IMR-90 (cell line): ENCODE measurements at regions not wholly inside any gene's neighbourhood (a gene's known extent, or its start where the extent isn't known, plus 50 kb on each side); places are given as distances from the start of the nearest gene placed in this dataset.

ENCODE experiments used
- ATAC-seq: fragments of 200-7000 bp; cut with Tn5 transposase; 2 replicates; pipeline ENCODE4 v1.9.1; 2020; ENCODE audit warnings: low read depth, mild to moderate bottlenecking, moderate library complexity
- BruUV-seq: library from RNA; stranded (reverse); fragments of 400-500 nt; replicated peaks from 2 replicates; lab custom pipeline; 2021; lab: Mats Ljungman, UMichigan
- CTCF ChIA-PET: fragments of 300-600 bp; formaldehyde crosslinking; extraction: SDS; loops from one replicate; lab custom pipeline; 2021; ENCODE audit warnings: antibody characterized with exemption; lab: Yijun Ruan, JAX
- POLR2A ChIA-PET: fragments of 300-600 bp; sonication (Branson Sonifier 250); formaldehyde crosslinking; loops from one replicate; lab custom pipeline; 2022; ENCODE audit warnings: antibody characterized with exemption; ENCODE audit not compliant: unreplicated experiment; lab: Charles Lee
- DNase-seq: peaks from one replicate; pipeline ENCODE4 v3.0.0; 2013
- H2AFZ ChIP-seq: replicated peaks from 2 replicates; pipeline ENCODE3; 2013; ENCODE audit warnings: low read length, mild to moderate bottlenecking; ENCODE audit not compliant: poor library complexity
- H2AK5ac ChIP-seq: 2 replicates; pipeline ENCODE4 v1.6.1; 2013; ENCODE audit warnings: low read depth, low read length, inconsistent platforms
- H2AK9ac ChIP-seq: replicated peaks from 2 replicates; pipeline ENCODE3; 2013; ENCODE audit warnings: mild to moderate bottlenecking, low read depth, low read length, moderate library complexity; ENCODE audit not compliant: poor library complexity
- H2BK120ac ChIP-seq: 2 replicates; pipeline ENCODE4 v1.6.1; 2013; ENCODE audit warnings: low read depth, low read length, inconsistent platforms
- H2BK15ac ChIP-seq: 3 replicates; pipeline ENCODE4 v1.6.1; 2013; ENCODE audit warnings: low read depth, low read length, inconsistent platforms
- H2BK20ac ChIP-seq: 2 replicates; pipeline ENCODE4 v1.6.1; 2013; ENCODE audit warnings: low read depth, mild to moderate bottlenecking, inconsistent platforms, low read length, moderate library complexity
- H2BK5ac ChIP-seq: 2 replicates; pipeline ENCODE4 v1.6.1; 2013; ENCODE audit warnings: mild to moderate bottlenecking, low read depth, low read length, inconsistent platforms; ENCODE audit not compliant: poor library complexity, severe bottlenecking
- H3K14ac ChIP-seq: replicated peaks from 2 replicates; pipeline ENCODE4 v1.6.1; 2013; ENCODE audit warnings: low read depth, low read length, inconsistent platforms
- H3K18ac ChIP-seq: 2 replicates; pipeline ENCODE4 v1.6.1; 2013; ENCODE audit warnings: low read depth, low read length, control low read depth
- H3K23ac ChIP-seq: 2 replicates; pipeline ENCODE4 v1.6.1; 2013; ENCODE audit warnings: low read depth, low read length, inconsistent platforms
- H3K27ac ChIP-seq: 2 replicates; pipeline ENCODE4 v1.5.1; 2013; ENCODE audit warnings: mild to moderate bottlenecking, control low read depth, low read length; ENCODE audit not compliant: insufficient read depth
- H3K27me3 ChIP-seq: 2 replicates; pipeline ENCODE4 v1.6.1; 2013; ENCODE audit warnings: low read length; ENCODE audit not compliant: control insufficient read depth, insufficient read depth
- H3K36me3 ChIP-seq: 2 replicates; pipeline ENCODE4 v1.6.1; 2013; ENCODE audit warnings: low read length, mixed read lengths; ENCODE audit not compliant: control insufficient read depth, insufficient read depth
- H3K4ac ChIP-seq: 2 replicates; pipeline ENCODE4 v1.6.1; 2013; ENCODE audit warnings: low read depth, low read length, inconsistent platforms
- H3K4me1 ChIP-seq: 2 replicates; pipeline ENCODE4 v1.6.1; 2013; ENCODE audit warnings: low read length, mixed read lengths; ENCODE audit not compliant: control insufficient read depth, insufficient read depth
- H3K4me2 ChIP-seq: 2 replicates; pipeline ENCODE4 v1.6.1; 2013; ENCODE audit warnings: low read depth, mild to moderate bottlenecking, control low read depth, low read length, moderate library complexity
- H3K4me3 ChIP-seq: 2 replicates; pipeline ENCODE4 v1.5.1; 2013; ENCODE audit warnings: low read depth, mild to moderate bottlenecking, control low read depth, low read length, moderate library complexity; ENCODE audit not compliant: insufficient read depth
- H3K56ac ChIP-seq: 2 replicates; pipeline ENCODE4 v1.6.1; 2013; ENCODE audit warnings: low read length, inconsistent platforms; ENCODE audit not compliant: insufficient read depth; ENCODE audit errors: extremely low read depth
- H3K79me1 ChIP-seq, 2 experiments: 2 replicates each; pipeline ENCODE4 v1.6.1; 2013; ENCODE audit warnings: low read length in 2 of 2, inconsistent platforms in 1 of 2, low read depth in 1 of 2
- H3K9ac ChIP-seq: 2 replicates; pipeline ENCODE4 v1.6.1; 2013; ENCODE audit warnings: low read depth, low read length, control low read depth
- H3K9me1 ChIP-seq: 2 replicates; pipeline ENCODE4 v1.6.1; 2013; ENCODE audit warnings: low read length, inconsistent platforms; ENCODE audit not compliant: insufficient read depth
- H3K9me3 ChIP-seq: 2 replicates; pipeline ENCODE4 v1.6.1; 2013; ENCODE audit warnings: low read length; ENCODE audit not compliant: control insufficient read depth, insufficient read depth
- H4K20me1 ChIP-seq: 2 replicates; pipeline ENCODE4 v1.6.1; 2013; ENCODE audit warnings: low read length, inconsistent platforms; ENCODE audit not compliant: insufficient read depth
- H4K5ac ChIP-seq: 2 replicates; pipeline ENCODE4 v1.6.1; 2013; ENCODE audit warnings: mild to moderate bottlenecking, low read depth, low read length, control low read depth
- H4K8ac ChIP-seq, 2 experiments: 2 replicates each; pipeline ENCODE4 v1.6.1; 2013; ENCODE audit warnings: low read depth in 2 of 2, low read length in 2 of 2, control low read depth in 1 of 2, inconsistent platforms in 1 of 2
- H4K91ac ChIP-seq: 2 replicates; pipeline ENCODE4 v1.6.1; 2013; ENCODE audit warnings: low read depth, low read length, inconsistent platforms; ENCODE audit not compliant: insufficient read depth
- BHLHE40 ChIP-seq: fragments of 150-350 bp; IDR thresholded peaks from 2 replicates; pipeline ENCODE4 v1.6.1; 2016; ENCODE audit warnings: mild to moderate bottlenecking, low read depth, low read length
- CTCF ChIP-seq: conservative IDR thresholded peaks from 2 replicates; pipeline ENCODE4 v1.5.1; 2012; ENCODE audit warnings: mild to moderate bottlenecking, low read depth, low read length, improper control_type of control experiment
- ELK1 ChIP-seq: fragments of 150-350 bp; IDR thresholded peaks from 2 replicates; pipeline ENCODE4 v1.6.1; 2016; ENCODE audit warnings: low read depth, mild to moderate bottlenecking, low read length, moderate library complexity, borderline replicate concordance
- FOS ChIP-seq: fragments of 150-350 bp; IDR thresholded peaks from 2 replicates; pipeline ENCODE4 v1.6.1; 2016; ENCODE audit warnings: low read depth, low read length
- MAFK ChIP-seq: IDR thresholded peaks from 2 replicates; pipeline ENCODE4 v1.6.1; 2012; ENCODE audit warnings: low read depth, low read length, improper control_type of control experiment
- MAZ ChIP-seq: IDR thresholded peaks from 2 replicates; pipeline ENCODE4 v1.6.1; 2012; ENCODE audit warnings: low read depth, mild to moderate bottlenecking, low read length, improper control_type of control experiment, moderate library complexity, borderline replicate concordance
- MXI1 ChIP-seq: IDR thresholded peaks from 2 replicates; pipeline ENCODE4 v1.6.1; 2012; ENCODE audit warnings: low read depth, mild to moderate bottlenecking, low read length, moderate library complexity, borderline replicate concordance
- NFE2L2 ChIP-seq: fragments of 150-350 bp; IDR thresholded peaks from 2 replicates; pipeline ENCODE4 v1.6.1; 2016; ENCODE audit warnings: low read depth, mild to moderate bottlenecking, low read length
- POLR2A ChIP-seq: IDR thresholded peaks from 2 replicates; pipeline ENCODE4 v1.6.1; 2012; ENCODE audit warnings: mild to moderate bottlenecking, low read depth, low read length
- RAD21 ChIP-seq: IDR thresholded peaks from 2 replicates; pipeline ENCODE4 v1.6.1; 2012; ENCODE audit warnings: low read length, improper control_type of control experiment
- RFX5 ChIP-seq: IDR thresholded peaks from 2 replicates; pipeline ENCODE4 v1.8.0; 2012; ENCODE audit warnings: low read depth, mild to moderate bottlenecking, low read length, moderate library complexity
- SMC3 ChIP-seq: fragments of 150-350 bp; IDR thresholded peaks from 2 replicates; pipeline ENCODE4 v1.6.1; 2016; ENCODE audit warnings: low read depth, mild to moderate bottlenecking, antibody characterized with exemption, low read length, moderate library complexity
- USF2 ChIP-seq: fragments of 150-350 bp; IDR thresholded peaks from 2 replicates; pipeline ENCODE4 v1.6.1; 2017; ENCODE audit warnings: mild to moderate bottlenecking, antibody characterized with exemption, low read length, low read depth
- WGBS, 2 experiments: methylation state at CpG; one replicate each; pipeline versions ENCODE4 v1.1.5 to v1.1.7; 2013; ENCODE audit warnings: missing lambda C conversion rate in 2 of 2; ENCODE audit not compliant: insufficient read length in 1 of 2; ENCODE audit errors: extremely low coverage in 2 of 2; 5-methylcytosine and 5-hydroxymethylcytosine counted together
- dilution Hi-C: fragments of 300-500 bp; cut with HindIII; formaldehyde crosslinking; loops from one replicate; pipeline ENCODE4 v1.14.3; 2018; ENCODE audit warnings: low sequenced_read_pairs; ENCODE audit not compliant: unreplicated experiment
- in situ Hi-C: fragments of 300-500 bp; cut with MboI; formaldehyde crosslinking; loops from 3 replicates; pipeline ENCODE4 v1.14.3; 2019; ENCODE audit warnings: low sequenced_read_pairs, inconsistent platforms, mixed read lengths
- intact Hi-C: fragments of 100-400 bp; cut with micrococcal nuclease; formaldehyde crosslinking; loops from 2 replicates; pipeline ENCODE4 v1.10.0; 2022

- no peak overlapping the region for H3K27ac ChIP-seq
- intact Hi-C loops (no loop called here), in situ Hi-C loops (no loop called here), dilution Hi-C loops (no loop called here)
- TF ChIP-seq RAD21 = no peak
- no peak for TF ChIP-seq MAZ
- no peak for TF ChIP-seq CTCF
- no peak for TF ChIP-seq RFX5
- no peak for TF ChIP-seq SMC3
- TF ChIP-seq POLR2A = no peak
- TF ChIP-seq MAFK = no peak
- TF ChIP-seq ELK1 = no peak
- no peak for TF ChIP-seq FOS
- no peak for TF ChIP-seq MXI1
- no peak for TF ChIP-seq NFE2L2
- TF ChIP-seq BHLHE40 = no peak
- TF ChIP-seq USF2 = no peak
- no peak overlapping the region for H3K14ac ChIP-seq
- DNase-seq = no peak
- no peaks in the 10 kb centered on the region for H3K9me3 ChIP-seq
- no peak overlapping the region for H2AK5ac ChIP-seq
- no TSS peak for BruUV-seq
- no peaks in the 10 kb centered on the region for H4K20me1 ChIP-seq
- H3K4me3 ChIP-seq = no peak overlapping the region
- ATAC-seq = no peak
- H4K91ac ChIP-seq = no peak overlapping the region
- no peak overlapping the region for H2BK5ac ChIP-seq
- H3K23ac ChIP-seq = no peak overlapping the region
- H3K79me1 ChIP-seq = no peaks in the 10 kb centered on the region
- no peaks in the 10 kb centered on the region for H3K36me3 ChIP-seq
- H2AFZ ChIP-seq = no peak overlapping the region
- CTCF ChIA-PET = no interaction called here
- H2AK9ac ChIP-seq = no peak overlapping the region
- H3K18ac ChIP-seq = no peak overlapping the region
- peaks cover 25% of the 10 kb centered on the region for H3K27me3 ChIP-seq
- POLR2A ChIA-PET = no interaction called here
- H2BK15ac ChIP-seq = no peak overlapping the region
- H3K4me1 ChIP-seq = no peaks in the 10 kb centered on the region
- H2BK120ac ChIP-seq = no peak overlapping the region
- no peak overlapping the region for H4K8ac ChIP-seq
- no peak overlapping the region for H4K5ac ChIP-seq
- H3K4ac ChIP-seq = no peak overlapping the region
- no peaks in the 10 kb centered on the region for H3K9me1 ChIP-seq
- H3K4me2 ChIP-seq = no peak overlapping the region
- no peak overlapping the region for H3K56ac ChIP-seq
- H2BK20ac ChIP-seq = no peak overlapping the region
- H3K9ac ChIP-seq = no peak overlapping the region
- no CpG with 5 or more reads among the region's 2 CpGs for WGBS, 2 experiments
These were observed 207.5 kb downstream of the MN1 start for GRCh38 chr22:27594020-27594419.
